ENCODE measurements at regions not wholly inside any gene's neighbourhood (a gene's known extent, or its start where the extent isn't known, plus 50 kb on each side); places are given as distances from the start of the nearest gene placed in this dataset.

DNA sequence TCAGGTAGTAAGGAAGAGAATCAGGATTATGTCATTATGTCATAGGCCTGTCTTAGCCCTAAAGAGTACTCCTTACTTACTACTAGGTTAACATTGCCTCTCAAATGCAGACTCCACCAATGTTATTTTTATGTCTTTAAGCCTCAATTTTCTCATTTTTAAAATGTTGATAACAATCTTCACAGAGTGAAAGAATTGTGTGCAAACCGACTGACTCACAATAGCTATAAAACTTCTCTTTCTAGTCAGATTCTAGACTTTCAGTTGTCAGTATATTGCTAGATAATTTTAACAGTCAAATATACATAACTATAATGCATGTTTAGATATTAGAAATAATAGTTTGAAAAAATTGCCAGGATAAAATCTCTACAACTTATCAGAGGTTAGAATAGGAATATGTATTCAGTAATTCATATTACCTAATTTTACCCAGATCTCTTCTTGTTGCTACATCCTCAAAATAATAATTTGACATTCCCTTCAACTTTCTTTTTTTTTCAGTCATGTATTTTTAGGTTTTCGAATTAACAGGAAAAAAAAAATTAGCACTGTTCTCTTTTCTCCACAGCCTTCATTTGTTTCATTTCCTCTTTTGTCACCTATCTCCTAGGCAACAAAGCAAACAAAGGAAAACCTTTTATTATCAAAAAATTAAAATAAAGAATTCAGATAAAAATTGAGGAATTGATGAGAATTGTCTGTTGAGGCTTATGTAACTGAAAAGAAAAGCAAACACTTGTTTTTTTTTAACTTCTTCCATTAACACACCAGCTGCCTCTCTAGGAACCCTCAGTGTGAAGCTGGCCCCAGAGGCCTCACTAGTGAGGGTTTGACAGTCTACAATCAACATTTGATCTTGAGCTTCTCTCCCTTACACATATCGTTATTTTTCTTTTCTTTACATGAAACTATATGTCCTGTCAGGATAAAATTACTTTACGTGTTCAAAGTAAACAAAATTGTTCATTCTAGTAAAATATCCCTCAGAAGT lies 279.0 kb downstream of the CALCRL start:
- Histone ChIP-seq H3K9me3 (ENCODE audit: control insufficient read depth, insufficient read depth, low read length) (no peaks in the 10 kb centered on the region), H3K27me3 (ENCODE audit: control insufficient read depth, insufficient read depth, low read length) (no peaks in the 10 kb centered on the region), H3K4me1 (ENCODE audit: control insufficient read depth, insufficient read depth, low read length) (peaks cover 3% of the 10 kb centered on the region), H3K4me3 (ENCODE audit: low read length) (no peak overlapping the region), H3K36me3 (ENCODE audit: control insufficient read depth, insufficient read depth, low read length) (no peaks in the 10 kb centered on the region), H3K27ac (ENCODE audit: low read length) (no peak overlapping the region)
- no peak overlapping the region for H3K4me3 Mint-ChIP-seq
- DNase-seq (no peak), ATAC-seq (no peak)
- H3K4me1 Mint-ChIP-seq = no peaks in the 10 kb centered on the region
- intact Hi-C loops (cut with micrococcal nuclease) = no loop called here
- H3K36me3 Mint-ChIP-seq = no peaks in the 10 kb centered on the region
- TF ChIP-seq, protein P1, sequence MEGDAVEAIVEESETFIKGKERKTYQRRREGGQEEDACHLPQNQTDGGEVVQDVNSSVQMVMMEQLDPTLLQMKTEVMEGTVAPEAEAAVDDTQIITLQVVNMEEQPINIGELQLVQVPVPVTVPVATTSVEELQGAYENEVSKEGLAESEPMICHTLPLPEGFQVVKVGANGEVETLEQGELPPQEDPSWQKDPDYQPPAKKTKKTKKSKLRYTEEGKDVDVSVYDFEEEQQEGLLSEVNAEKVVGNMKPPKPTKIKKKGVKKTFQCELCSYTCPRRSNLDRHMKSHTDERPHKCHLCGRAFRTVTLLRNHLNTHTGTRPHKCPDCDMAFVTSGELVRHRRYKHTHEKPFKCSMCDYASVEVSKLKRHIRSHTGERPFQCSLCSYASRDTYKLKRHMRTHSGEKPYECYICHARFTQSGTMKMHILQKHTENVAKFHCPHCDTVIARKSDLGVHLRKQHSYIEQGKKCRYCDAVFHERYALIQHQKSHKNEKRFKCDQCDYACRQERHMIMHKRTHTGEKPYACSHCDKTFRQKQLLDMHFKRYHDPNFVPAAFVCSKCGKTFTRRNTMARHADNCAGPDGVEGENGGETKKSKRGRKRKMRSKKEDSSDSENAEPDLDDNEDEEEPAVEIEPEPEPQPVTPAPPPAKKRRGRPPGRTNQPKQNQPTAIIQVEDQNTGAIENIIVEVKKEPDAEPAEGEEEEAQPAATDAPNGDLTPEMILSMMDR (IDR thresholded peaks at IDR 0.05) = no peak
- H3K9me3 Mint-ChIP-seq = peaks cover 6% of the 10 kb centered on the region in 2 donors
- H3K27ac Mint-ChIP-seq = no peak overlapping the region
- 0% methylated on average over 1 of the region's 4 CpGs for WGBS (ENCODE audit: insufficient coverage)
- no peaks in the 10 kb centered on the region for H3K27me3 Mint-ChIP-seq (ENCODE audit: low read depth in 2 of 2)

DNA sequence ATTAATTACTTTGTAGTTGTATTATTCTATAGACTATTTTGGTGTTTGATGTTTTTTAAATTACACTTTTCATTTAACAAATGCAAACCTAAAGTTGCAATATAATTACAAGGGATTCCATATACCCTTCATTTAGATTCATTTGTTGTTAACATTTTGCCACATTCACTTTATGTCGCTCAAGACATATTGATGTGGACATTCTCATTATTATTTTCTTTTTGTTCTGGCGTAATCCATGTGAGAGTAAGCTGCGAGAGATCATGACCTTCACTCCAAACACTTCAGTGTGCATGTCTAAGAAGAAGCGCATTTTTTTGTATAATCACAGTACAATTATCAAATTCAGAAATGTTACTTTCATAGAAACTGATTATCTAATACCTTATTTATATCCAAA lies 280.6 kb downstream of the CALCRL start:
- intact Hi-C loops (cut with micrococcal nuclease) = no loop called here
- DNase-seq (no peak), ATAC-seq (no peak)
- Histone ChIP-seq H3K27ac (ENCODE audit: low read length) (no peak overlapping the region), H3K4me3 (ENCODE audit: low read length) (no peak overlapping the region), H3K4me1 (ENCODE audit: control insufficient read depth, insufficient read depth, low read length) (peaks cover 3% of the 10 kb centered on the region), H3K9me3 (ENCODE audit: control insufficient read depth, insufficient read depth, low read length) (no peaks in the 10 kb centered on the region), H3K36me3 (ENCODE audit: control insufficient read depth, insufficient read depth, low read length) (no peaks in the 10 kb centered on the region), H3K27me3 (ENCODE audit: control insufficient read depth, insufficient read depth, low read length) (no peaks in the 10 kb centered on the region)
- no peaks in the 10 kb centered on the region for H3K36me3 Mint-ChIP-seq
- no peaks in the 10 kb centered on the region for H3K27me3 Mint-ChIP-seq (ENCODE audit: low read depth in 2 of 2)
- H3K9me3 Mint-ChIP-seq = peaks cover 6 to 10% of the 10 kb centered on the region in 2 donors
- 91% methylated on average over 4 of the region's 4 CpGs for WGBS (ENCODE audit: insufficient coverage)
- no peak overlapping the region for H3K4me3 Mint-ChIP-seq
- no peak overlapping the region for H3K27ac Mint-ChIP-seq
- TF ChIP-seq, protein P1 (IDR thresholded peaks at IDR 0.05) = no peak
- H3K4me1 Mint-ChIP-seq = no peaks in the 10 kb centered on the region

DNA sequence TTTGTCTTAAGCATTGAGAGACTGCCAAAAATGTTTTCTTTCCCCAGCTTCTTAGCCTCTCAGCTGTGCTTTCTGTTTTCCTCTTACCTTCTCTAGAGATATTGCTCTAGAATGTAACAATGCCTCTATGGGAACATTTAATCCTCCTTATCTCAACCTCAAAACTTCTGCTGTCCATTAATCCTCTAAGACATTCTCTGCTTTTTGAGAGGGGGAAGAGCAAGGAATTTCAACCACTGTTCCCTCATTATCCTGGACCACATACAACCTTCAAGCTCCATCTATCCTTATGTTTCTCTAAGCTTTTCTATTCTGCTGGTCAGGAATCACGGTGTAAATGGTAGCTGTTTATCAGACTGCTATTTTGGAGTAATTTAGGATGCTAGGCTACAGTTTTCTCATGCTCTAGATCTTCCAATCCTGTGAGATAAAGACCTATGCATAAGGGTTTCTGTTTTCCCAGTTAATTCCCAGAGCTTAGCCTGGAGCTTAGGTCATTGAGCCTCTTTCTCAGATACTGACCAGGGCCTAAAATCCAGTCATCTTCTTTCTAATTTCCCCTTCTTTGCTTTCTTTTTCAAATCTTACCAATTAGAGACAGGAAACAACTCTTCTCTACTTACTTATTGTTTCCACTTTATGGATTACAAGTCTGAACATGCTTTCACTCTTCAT lies 282.0 kb downstream of the CALCRL start:
- 57% methylated on average over 1 of the region's 1 CpG for WGBS (ENCODE audit: insufficient coverage)
- Mint-ChIP-seq H3K4me1 (no peaks in the 10 kb centered on the region), H3K9me3 (peaks cover 8 to 10% of the 10 kb centered on the region in 2 donors), H3K36me3 (no peaks in the 10 kb centered on the region), H3K27me3 (ENCODE audit: low read depth in 2 of 2) (no peaks in the 10 kb centered on the region), H3K27ac (no peak overlapping the region), H3K4me3 (no peak overlapping the region)
- TF ChIP-seq, protein P1 (IDR thresholded peaks at IDR 0.05) = no peak
- Histone ChIP-seq H3K4me1 (ENCODE audit: control insufficient read depth, insufficient read depth, low read length) (peaks cover 3% of the 10 kb centered on the region), H3K36me3 (ENCODE audit: control insufficient read depth, insufficient read depth, low read length) (no peaks in the 10 kb centered on the region), H3K27me3 (ENCODE audit: control insufficient read depth, insufficient read depth, low read length) (no peaks in the 10 kb centered on the region), H3K27ac (ENCODE audit: low read length) (no peak overlapping the region), H3K9me3 (ENCODE audit: control insufficient read depth, insufficient read depth, low read length) (no peaks in the 10 kb centered on the region), H3K4me3 (ENCODE audit: low read length) (no peak overlapping the region)
- intact Hi-C loops (cut with micrococcal nuclease) = no loop called here
- ATAC-seq (no peak), DNase-seq (no peak)

Data from natural killer cell (primary cell).